Left ventricle myocardium inferior (tissue), 1 donor: ENCODE measurements at regions not wholly inside any gene's neighbourhood (a gene's known extent, or its start where the extent isn't known, plus 50 kb on each side); places are given as distances from the start of the nearest gene placed in this dataset.
"Not testable (repeated sequence)": the region's sequence is repeated elsewhere in the genome, so short reads cannot be mapped to it uniquely, and the experiment has no call there.

Experiments
- DNase-seq: peaks from one replicate; pipeline ENCODE4 v3.0.0-alpha.2; 2020
- H3K27ac ChIP-seq: fragments of 200-600 bp; replicated peaks from 2 replicates; pipeline ENCODE4 v1.8.0; 2021
- H3K27me3 ChIP-seq: fragments of 200-600 bp; 2 replicates; pipeline ENCODE4 v1.8.0; 2021; ENCODE audit warnings: low read depth
- H3K36me3 ChIP-seq: fragments of 200-600 bp; 2 replicates; pipeline ENCODE4 v1.8.0; 2021
- H3K4me1 ChIP-seq: fragments of 200-600 bp; 2 replicates; pipeline ENCODE4 v1.8.0; 2021
- H3K4me3 ChIP-seq: fragments of 200-600 bp; 2 replicates; pipeline ENCODE4 v1.8.0; 2021; ENCODE audit warnings: mild to moderate bottlenecking, moderate library complexity
- H3K9me3 ChIP-seq: fragments of 200-600 bp; replicated peaks from 2 replicates; pipeline ENCODE4 v1.8.0; 2021
- intact Hi-C: fragments of 100-400 bp; cut with micrococcal nuclease; formaldehyde crosslinking; loops from one replicate; pipeline ENCODE4 v1.11.0; 2022
- TF ChIP-seq, protein P1 (sequence below): fragments of 200-600 bp; IDR thresholded peaks from 2 replicates; pipeline ENCODE4 v1.8.0; 2021; ENCODE audit warnings: antibody characterized with exemption, mild to moderate bottlenecking, borderline replicate concordance
- donor health status: DM: no; HTN: yes; CAD: no; lungs with severe emphysema.

DNA sequence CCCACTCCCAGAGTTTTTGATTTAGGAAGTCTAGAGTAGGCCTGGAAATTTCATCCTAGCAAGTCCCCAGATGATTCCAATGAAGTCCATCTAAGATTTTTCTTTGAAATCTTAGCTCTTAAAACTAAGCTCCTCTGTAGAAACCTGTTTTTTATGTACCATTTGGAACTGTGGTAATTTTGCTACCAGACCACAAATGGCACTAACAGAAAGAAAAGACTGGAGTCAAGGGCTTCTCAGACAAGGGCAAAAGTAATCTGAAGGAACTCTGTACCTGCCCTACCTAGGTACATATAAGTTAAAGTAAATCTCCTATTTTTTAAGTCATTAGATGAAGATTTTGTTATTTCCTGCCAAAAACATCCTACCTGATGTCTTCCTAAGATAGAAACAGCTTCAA is 155.0 kb upstream of the HTR1E start:
- no peak overlapping the region for H3K4me3 ChIP-seq
- H3K27ac ChIP-seq = no peak overlapping the region
- intact Hi-C loops = no loop called here
- TF ChIP-seq, protein P1, sequence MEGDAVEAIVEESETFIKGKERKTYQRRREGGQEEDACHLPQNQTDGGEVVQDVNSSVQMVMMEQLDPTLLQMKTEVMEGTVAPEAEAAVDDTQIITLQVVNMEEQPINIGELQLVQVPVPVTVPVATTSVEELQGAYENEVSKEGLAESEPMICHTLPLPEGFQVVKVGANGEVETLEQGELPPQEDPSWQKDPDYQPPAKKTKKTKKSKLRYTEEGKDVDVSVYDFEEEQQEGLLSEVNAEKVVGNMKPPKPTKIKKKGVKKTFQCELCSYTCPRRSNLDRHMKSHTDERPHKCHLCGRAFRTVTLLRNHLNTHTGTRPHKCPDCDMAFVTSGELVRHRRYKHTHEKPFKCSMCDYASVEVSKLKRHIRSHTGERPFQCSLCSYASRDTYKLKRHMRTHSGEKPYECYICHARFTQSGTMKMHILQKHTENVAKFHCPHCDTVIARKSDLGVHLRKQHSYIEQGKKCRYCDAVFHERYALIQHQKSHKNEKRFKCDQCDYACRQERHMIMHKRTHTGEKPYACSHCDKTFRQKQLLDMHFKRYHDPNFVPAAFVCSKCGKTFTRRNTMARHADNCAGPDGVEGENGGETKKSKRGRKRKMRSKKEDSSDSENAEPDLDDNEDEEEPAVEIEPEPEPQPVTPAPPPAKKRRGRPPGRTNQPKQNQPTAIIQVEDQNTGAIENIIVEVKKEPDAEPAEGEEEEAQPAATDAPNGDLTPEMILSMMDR = no peak
- no peaks in the 10 kb centered on the region for H3K4me1 ChIP-seq
- H3K9me3 ChIP-seq = no peaks in the 10 kb centered on the region
- no peak for DNase-seq
- no peaks in the 10 kb centered on the region for H3K27me3 ChIP-seq
- no peaks in the 10 kb centered on the region for H3K36me3 ChIP-seq

GRCh38 chr6:86780923-86781322 is 156.4 kb upstream of the HTR1E start:
- Histone ChIP-seq H3K4me1 (no peaks in the 10 kb centered on the region), H3K36me3 (no peaks in the 10 kb centered on the region), H3K27me3 (no peaks in the 10 kb centered on the region), H3K27ac (no peak overlapping the region), H3K4me3 (no peak overlapping the region), H3K9me3 (peaks cover 2% of the 10 kb centered on the region)
- DNase-seq = no peak
- TF ChIP-seq, protein P1 = no peak
- intact Hi-C loops = no loop called here

GRCh38 chr6:86775893-86776292 is 161.4 kb upstream of the HTR1E start:
- Histone ChIP-seq H3K27me3 (no peaks in the 10 kb centered on the region), H3K9me3 (peaks cover 14% of the 10 kb centered on the region), H3K4me3 (no peak overlapping the region), H3K36me3 (no peaks in the 10 kb centered on the region), H3K4me1 (no peaks in the 10 kb centered on the region), H3K27ac (no peak overlapping the region)
- intact Hi-C loops = no loop called here
- no peak for DNase-seq
- TF ChIP-seq, protein P1 = no peak

DNA sequence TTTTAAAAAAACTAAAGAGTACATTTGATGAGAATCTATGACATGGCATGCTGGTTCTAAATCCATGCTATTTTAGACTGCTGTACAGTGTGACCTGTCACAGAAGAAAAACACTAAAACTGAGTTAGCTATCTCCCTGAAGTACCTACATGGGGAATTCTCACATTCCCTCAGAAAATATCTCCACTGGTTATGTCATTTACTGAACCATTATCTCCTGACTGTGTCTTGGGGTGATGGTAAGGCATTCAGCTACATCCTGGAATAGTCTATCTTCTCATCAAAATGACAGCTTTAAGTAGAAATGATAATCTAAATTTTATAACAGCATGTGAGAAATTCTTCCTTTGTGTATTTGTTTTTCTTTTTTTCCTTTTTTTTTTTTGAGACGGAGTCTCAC is 172.1 kb upstream of the HTR1E start:
- Histone ChIP-seq H3K36me3 (no peaks in the 10 kb centered on the region), H3K4me1 (no peaks in the 10 kb centered on the region), H3K4me3 (no peak overlapping the region), H3K27ac (no peak overlapping the region), H3K27me3 (no peaks in the 10 kb centered on the region), H3K9me3 (peaks cover 18% of the 10 kb centered on the region)
- DNase-seq = no peak
- intact Hi-C loops = no loop called here
- TF ChIP-seq, protein P1 = no peak

DNA sequence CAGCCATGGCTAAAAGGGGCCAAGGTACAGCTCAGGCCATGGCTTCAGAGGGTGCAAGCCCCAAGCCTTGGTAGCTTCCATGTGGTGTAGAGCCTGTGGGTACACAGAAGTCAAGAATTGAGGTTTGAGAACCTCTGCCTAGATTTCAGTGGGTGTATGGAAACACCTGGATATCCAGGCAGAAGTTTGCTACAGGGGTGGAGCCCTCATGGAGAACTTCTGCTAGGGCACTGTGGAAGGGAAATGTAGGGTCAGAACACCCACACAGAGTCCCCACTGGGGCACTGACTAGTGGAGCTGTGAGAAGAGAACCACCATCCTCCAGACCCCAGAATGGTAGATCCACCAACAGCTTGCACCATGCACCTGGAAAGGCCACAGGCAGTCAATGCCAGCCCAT is 177.4 kb upstream of the HTR1E start:
- H3K36me3 ChIP-seq, DNase-seq, H3K4me1 ChIP-seq, H3K27ac ChIP-seq, H3K4me3 ChIP-seq, intact Hi-C loops, H3K27me3 ChIP-seq: not testable (repeated sequence)
- H3K9me3 ChIP-seq = peaks cover 28% of the 10 kb centered on the region

GRCh38 chr6:86756640-86757229 is 180.6 kb upstream of the HTR1E start:
- no peak for DNase-seq
- peaks cover 25% of the 10 kb centered on the region for H3K9me3 ChIP-seq
- H3K4me3 ChIP-seq = no peak overlapping the region
- H3K36me3 ChIP-seq = no peaks in the 10 kb centered on the region
- TF ChIP-seq, protein P1 = no peak
- no peak overlapping the region for H3K27ac ChIP-seq
- no peaks in the 10 kb centered on the region for H3K4me1 ChIP-seq
- no peaks in the 10 kb centered on the region for H3K27me3 ChIP-seq
- intact Hi-C loops = no loop called here
